ENCODE measurements at regions not wholly inside any gene's neighbourhood (a gene's known extent, or its start where the extent isn't known, plus 50 kb on each side); places are given as distances from the start of the nearest gene placed in this dataset.

DNA sequence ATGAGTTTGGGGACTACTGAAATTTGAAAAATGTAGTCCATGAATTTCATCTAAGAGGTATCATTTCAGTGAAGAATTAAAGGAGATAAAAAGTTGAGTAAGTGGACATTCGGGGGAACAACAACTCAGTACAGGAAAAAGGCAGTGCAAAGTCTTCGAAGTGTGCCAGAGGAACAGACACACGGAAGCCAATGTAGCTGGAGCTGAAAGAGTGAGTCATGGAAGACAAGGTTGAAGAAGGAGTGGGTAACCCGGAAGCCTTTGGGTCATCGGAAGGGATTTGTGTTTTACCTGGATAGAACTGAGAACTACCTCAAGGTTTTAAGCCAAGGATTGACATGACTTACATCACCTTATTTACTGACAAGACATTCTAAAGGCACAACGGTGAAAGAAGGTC, 733.4 kb downstream of the NCAM2 start:
- no peak for TF ChIP-seq POLR2A (IDR thresholded peaks at IDR 0.05)
- TF ChIP-seq, protein P1, sequence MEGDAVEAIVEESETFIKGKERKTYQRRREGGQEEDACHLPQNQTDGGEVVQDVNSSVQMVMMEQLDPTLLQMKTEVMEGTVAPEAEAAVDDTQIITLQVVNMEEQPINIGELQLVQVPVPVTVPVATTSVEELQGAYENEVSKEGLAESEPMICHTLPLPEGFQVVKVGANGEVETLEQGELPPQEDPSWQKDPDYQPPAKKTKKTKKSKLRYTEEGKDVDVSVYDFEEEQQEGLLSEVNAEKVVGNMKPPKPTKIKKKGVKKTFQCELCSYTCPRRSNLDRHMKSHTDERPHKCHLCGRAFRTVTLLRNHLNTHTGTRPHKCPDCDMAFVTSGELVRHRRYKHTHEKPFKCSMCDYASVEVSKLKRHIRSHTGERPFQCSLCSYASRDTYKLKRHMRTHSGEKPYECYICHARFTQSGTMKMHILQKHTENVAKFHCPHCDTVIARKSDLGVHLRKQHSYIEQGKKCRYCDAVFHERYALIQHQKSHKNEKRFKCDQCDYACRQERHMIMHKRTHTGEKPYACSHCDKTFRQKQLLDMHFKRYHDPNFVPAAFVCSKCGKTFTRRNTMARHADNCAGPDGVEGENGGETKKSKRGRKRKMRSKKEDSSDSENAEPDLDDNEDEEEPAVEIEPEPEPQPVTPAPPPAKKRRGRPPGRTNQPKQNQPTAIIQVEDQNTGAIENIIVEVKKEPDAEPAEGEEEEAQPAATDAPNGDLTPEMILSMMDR (IDR thresholded peaks at IDR 0.05) = no peak

Data from uterus (tissue), 2 donors.